ENCODE measurements at regions not wholly inside any gene's neighbourhood (a gene's known extent, or its start where the extent isn't known, plus 50 kb on each side); places are given as distances from the start of the nearest gene placed in this dataset.

GRCh38 chr16:9402293-9402860 is 310.9 kb downstream of the HAPSTR1 start:
- H3K4me3 ChIP-seq = no peak overlapping the region
- H3K4me2 ChIP-seq = no peak overlapping the region
- no peak overlapping the region for H3K9ac ChIP-seq
- no peaks in the 10 kb centered on the region for H3K36me3 ChIP-seq
- no peaks in the 10 kb centered on the region for H3K27me3 ChIP-seq
- H3K9me3 ChIP-seq (replicated peaks in 1 of 11) = no peaks in the 10 kb centered on the region
- H3K4me1 ChIP-seq = no peaks in the 10 kb centered on the region
- no peaks in the 10 kb centered on the region; a peak in 1 of 22 replicates for H4K20me1 ChIP-seq
- no peak overlapping the region for H3K27ac ChIP-seq
- no peak for TF ChIP-seq Cebpa-rat (IDR thresholded peaks at IDR 0.05)

DNA sequence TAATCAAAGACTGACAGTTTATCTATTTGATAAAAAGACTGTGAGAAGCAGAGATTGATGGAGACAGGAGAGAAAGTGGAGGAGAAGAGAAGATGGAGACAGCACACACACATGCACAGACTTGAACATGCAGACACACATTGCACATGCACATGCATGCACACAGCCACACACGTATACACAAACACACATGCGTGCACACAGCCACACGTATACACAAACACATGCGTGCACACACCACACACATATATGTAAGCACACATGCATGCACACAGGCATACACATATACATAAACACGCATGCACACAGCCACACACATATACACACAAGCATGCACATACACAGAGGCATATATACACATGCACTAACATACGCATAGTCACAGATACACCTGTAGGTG is 313.4 kb downstream of the HAPSTR1 start:
- Histone ChIP-seq H3K9ac (no peak overlapping the region), H3K36me3 (no peaks in the 10 kb centered on the region), H3K4me2 (no peak overlapping the region), H4K20me1 (no peaks in the 10 kb centered on the region; a peak in 1 of 22 replicates), H3K4me3 (no peak overlapping the region), H3K9me3 (replicated peaks in 1 of 11) (no peaks in the 10 kb centered on the region), H3K27me3 (no peaks in the 10 kb centered on the region), H3K27ac (no peak overlapping the region), H3K4me1 (no peaks in the 10 kb centered on the region)
- no peak for TF ChIP-seq Cebpa-rat (IDR thresholded peaks at IDR 0.05)

DNA sequence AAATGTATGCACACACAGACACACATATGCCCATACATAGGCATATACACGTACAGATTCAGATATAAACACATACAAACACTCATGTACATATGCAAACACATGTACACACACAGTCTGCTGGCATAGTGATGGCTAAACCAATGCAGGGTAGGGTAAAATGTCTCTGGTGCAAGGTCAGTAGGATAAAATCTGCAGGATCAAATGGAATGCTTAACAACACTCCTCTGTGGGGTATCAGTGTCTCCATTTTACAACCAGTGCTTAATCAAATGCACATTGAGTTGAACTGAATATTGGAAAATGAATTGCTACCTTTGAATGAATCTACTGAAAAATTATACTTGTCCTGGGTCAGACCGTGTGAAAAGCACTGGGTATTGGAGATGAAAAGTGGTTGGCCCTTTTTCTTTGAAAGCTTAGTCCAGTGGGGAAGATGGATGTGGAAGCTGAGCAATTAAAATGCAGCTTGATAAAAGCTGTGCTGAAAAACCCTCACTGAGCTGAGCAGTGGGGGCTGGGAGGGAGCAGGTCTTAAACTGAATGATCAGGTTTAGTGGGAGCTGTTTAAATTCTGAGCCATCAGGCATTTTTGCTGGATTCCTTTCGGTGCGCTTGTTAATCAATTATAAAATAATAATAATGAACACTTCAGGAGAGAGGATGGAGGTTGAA is 314.7 kb downstream of the HAPSTR1 start:
- Histone ChIP-seq H3K9me3 (replicated peaks in 1 of 11) (no peaks in the 10 kb centered on the region), H4K20me1 (no peaks in the 10 kb centered on the region; a peak in 1 of 22 replicates), H3K4me2 (no peak overlapping the region), H3K9ac (no peak overlapping the region), H3K27ac (no peak overlapping the region), H3K27me3 (no peaks in the 10 kb centered on the region), H3K36me3 (no peaks in the 10 kb centered on the region), H3K4me3 (no peak overlapping the region), H3K4me1 (no peaks in the 10 kb centered on the region)
- no peak for TF ChIP-seq Cebpa-rat (IDR thresholded peaks at IDR 0.05)

- H3K9ac ChIP-seq = no peak overlapping the region
- no peaks in the 10 kb centered on the region for H3K9me3 ChIP-seq (replicated peaks in 1 of 11)
- H3K36me3 ChIP-seq = no peaks in the 10 kb centered on the region
- no peak for TF ChIP-seq Cebpa-rat (IDR thresholded peaks at IDR 0.05)
- H3K27me3 ChIP-seq = no peaks in the 10 kb centered on the region
- no peak overlapping the region for H3K4me3 ChIP-seq
- no peak overlapping the region for H3K27ac ChIP-seq
- no peaks in the 10 kb centered on the region for H3K4me1 ChIP-seq
- H4K20me1 ChIP-seq = no peaks in the 10 kb centered on the region; a peak in 1 of 22 replicates
- no peak overlapping the region for H3K4me2 ChIP-seq
Measured at GRCh38 chr16:9407206-9407758, 315.8 kb downstream of the HAPSTR1 start.

DNA sequence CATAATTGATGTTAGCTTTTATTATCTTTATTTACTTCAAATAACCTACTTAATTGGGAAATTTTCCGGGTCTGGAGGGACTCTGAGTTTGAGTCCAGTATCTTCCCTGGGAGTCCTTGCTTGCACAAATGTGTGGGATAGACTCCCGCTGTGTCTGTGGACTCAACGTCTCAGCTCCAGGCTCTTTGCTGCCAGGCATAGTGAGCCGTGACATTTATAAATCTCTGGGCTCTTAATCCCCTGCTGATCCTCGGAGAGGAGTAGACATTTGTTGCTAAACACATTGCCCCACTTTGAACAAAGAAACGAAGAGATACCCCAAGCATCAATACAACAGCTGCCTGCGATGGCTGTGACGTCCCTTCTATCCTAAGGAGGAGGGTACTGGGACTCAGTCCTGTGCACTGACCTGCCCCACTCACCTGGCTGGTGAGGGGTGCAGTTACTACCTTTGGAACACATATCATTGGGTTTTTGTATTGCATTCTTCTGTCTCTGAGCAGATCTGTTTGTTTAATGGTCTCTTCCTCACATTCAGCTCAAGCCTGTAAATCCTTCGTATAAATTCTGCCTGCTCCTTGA is 316.9 kb downstream of the HAPSTR1 start:
- no peak overlapping the region for H3K4me2 ChIP-seq
- no peaks in the 10 kb centered on the region for H3K36me3 ChIP-seq

GRCh38 chr16:9409560-9410493 is 318.4 kb downstream of the HAPSTR1 start:
- Histone ChIP-seq H3K4me2 (no peak overlapping the region), H4K20me1 (no peaks in the 10 kb centered on the region), H3K27ac (no peak overlapping the region), H3K36me3 (no peaks in the 10 kb centered on the region), H3K9ac (no peak overlapping the region), H3K27me3 (no peaks in the 10 kb centered on the region), H3K4me3 (no peak overlapping the region), H3K4me1 (no peaks in the 10 kb centered on the region), H3K9me3 (replicated peaks in 1 of 11) (no peaks in the 10 kb centered on the region)
- TF ChIP-seq Cebpa-rat (IDR thresholded peaks at IDR 0.05) = no peak

More for the DNA sequence above, 316.9 kb downstream of the HAPSTR1 start:
- H3K9me3 ChIP-seq (replicated peaks in 1 of 11) = no peaks in the 10 kb centered on the region
- H3K27ac ChIP-seq = no peak overlapping the region
- TF ChIP-seq Cebpa-rat (IDR thresholded peaks at IDR 0.05) = no peak
- no peaks in the 10 kb centered on the region for H4K20me1 ChIP-seq
- H3K4me3 ChIP-seq = no peak overlapping the region
- no peaks in the 10 kb centered on the region for H3K4me1 ChIP-seq
- no peak overlapping the region for H3K9ac ChIP-seq
- no peaks in the 10 kb centered on the region for H3K27me3 ChIP-seq

- Histone ChIP-seq H3K36me3 (no peaks in the 10 kb centered on the region), H3K4me2 (no peak overlapping the region), H3K4me1 (no peaks in the 10 kb centered on the region), H4K20me1 (no peaks in the 10 kb centered on the region), H3K9me3 (replicated peaks in 1 of 11) (peaks cover 0 to 3% (median 2%) of the 10 kb centered on the region in 11 experiments; a peak in 10 of 22 replicates), H3K27ac (no peak overlapping the region), H3K27me3 (no peaks in the 10 kb centered on the region), H3K9ac (no peak overlapping the region), H3K4me3 (no peak overlapping the region)
- TF ChIP-seq Cebpa-rat (IDR thresholded peaks at IDR 0.05) = no peak
Measured at GRCh38 chr16:9411426-9411825, 320.0 kb downstream of the HAPSTR1 start.

DNA sequence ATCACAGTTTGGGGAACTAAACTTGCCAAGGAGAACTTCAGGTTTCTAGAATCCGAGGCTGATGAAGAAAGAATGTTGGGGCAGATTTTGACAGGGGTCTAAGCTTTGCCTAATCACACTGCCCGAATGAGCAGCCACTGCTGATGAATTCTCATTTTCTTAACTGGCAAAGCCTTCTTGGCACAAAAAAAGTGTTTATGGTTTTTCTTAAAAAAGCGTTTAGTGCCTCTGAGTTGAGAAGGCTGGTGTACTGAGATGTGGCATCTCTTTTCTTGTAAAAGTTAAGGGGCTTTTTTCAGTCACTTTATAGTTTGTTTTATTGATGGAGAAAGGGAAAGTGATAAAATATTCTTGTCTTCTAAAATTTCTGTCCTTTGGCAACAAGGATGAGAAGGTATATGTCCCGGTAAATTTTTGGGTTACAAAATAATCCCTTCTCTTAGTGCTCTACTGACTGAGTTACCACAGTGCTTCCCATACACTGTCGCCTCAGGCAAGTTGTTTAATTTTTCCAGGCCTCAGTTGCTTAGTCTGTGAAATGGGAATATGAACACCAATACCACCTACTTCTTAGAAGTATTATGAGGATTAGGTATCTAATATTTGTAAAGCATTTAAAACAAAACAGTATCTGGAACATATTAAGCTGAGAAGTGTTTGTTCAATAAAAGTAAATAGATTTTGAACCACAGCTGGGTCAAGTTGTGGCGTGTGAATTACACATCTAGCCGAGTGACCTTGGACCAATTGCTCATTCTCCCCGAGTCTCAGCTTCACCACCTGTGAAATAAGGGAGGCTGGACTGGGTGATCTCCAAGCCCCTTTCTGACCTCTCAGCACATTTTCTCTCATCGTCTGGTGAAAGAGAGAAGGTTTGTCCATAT is 320.8 kb downstream of the HAPSTR1 start:
- Histone ChIP-seq H3K27me3 (no peaks in the 10 kb centered on the region), H3K4me2 (no peak overlapping the region), H3K9ac (no peak overlapping the region), H3K36me3 (no peaks in the 10 kb centered on the region), H3K9me3 (replicated peaks in 1 of 11) (peaks cover 0 to 12% (median 9%) of the 10 kb centered on the region in 11 experiments; a peak in 20 of 22 replicates), H3K4me3 (no peak overlapping the region), H3K4me1 (no peaks in the 10 kb centered on the region), H3K27ac (no peak overlapping the region), H4K20me1 (no peaks in the 10 kb centered on the region)
- TF ChIP-seq Cebpa-rat (IDR thresholded peaks at IDR 0.05) = no peak

Data from BLaER1 treated with 17β-estradiol and CSF1 and Interleukin-3, amounts not matched to agents 10 nM and 100 nM (cell line).